Activated naive CD8-positive, alpha-beta T cell treated with anti-CD3 and anti-CD28 coated beads, Interleukin-2, amount 50 U/mL, for 24 hours (primary cell): ENCODE measurements at regions not wholly inside any gene's neighbourhood (a gene's known extent, or its start where the extent isn't known, plus 50 kb on each side); places are given as distances from the start of the nearest gene placed in this dataset.
A peak's percentile ranks its signal among the peaks of the same experiment; 100 is the strongest.

Experiments
- ATAC-seq: fragments of 150-1000 bp; cut with Tn5 transposase; one replicate; pipeline ENCODE4 v1.10.0; 2021
- DNase-seq: peaks from one replicate; pipeline ENCODE4 v3.0.0; 2021
- H3K27ac Mint-ChIP-seq: one replicate; pipeline ENCODE4 v1.8.0; 2021; ENCODE audit warnings: mild to moderate bottlenecking, mixed read lengths
- H3K27me3 Mint-ChIP-seq: one replicate; pipeline ENCODE4 v1.8.0; 2021; ENCODE audit warnings: mixed read lengths
- H3K36me3 Mint-ChIP-seq: one replicate; pipeline ENCODE4 v1.8.0; 2021; ENCODE audit warnings: low read depth, mixed read lengths
- H3K4me1 Mint-ChIP-seq: one replicate; pipeline ENCODE4 v1.8.0; 2021; ENCODE audit warnings: mixed read lengths
- H3K4me3 Mint-ChIP-seq: one replicate; pipeline ENCODE4 v1.8.0; 2021; ENCODE audit warnings: mild to moderate bottlenecking, moderate library complexity, mixed read lengths
- H3K9me3 Mint-ChIP-seq: one replicate; pipeline ENCODE4 v1.8.0; 2021; ENCODE audit warnings: mixed read lengths

DNA sequence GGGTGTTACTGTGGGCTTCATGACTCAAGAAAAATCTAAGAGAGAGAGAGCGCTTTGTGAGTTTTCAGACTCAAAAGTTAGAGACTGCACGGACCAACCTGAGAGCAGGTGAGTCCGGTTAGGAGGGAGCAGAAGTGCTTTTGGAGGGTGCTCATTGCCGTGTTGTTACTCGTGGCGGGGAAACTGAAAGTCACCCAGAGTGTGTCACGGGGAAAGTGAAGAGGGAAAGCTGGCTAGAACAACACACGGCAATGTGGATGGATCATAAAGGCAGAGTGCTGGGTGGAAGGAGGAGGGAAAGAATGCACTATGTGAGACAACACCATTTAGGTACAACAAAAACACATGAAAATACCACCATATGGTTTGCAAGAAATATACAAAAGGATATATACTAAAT lies 112.3 kb downstream of the BDH1 start:
- Mint-ChIP-seq H3K27ac (no peak overlapping the region), H3K4me3 (no peak overlapping the region), H3K36me3 (no peaks in the 10 kb centered on the region), H3K9me3 (no peaks in the 10 kb centered on the region), H3K27me3 (peaks cover 10% of the 10 kb centered on the region), H3K4me1 (peaks cover 16% of the 10 kb centered on the region)
- ATAC-seq (no peak), DNase-seq (no peak)

DNA sequence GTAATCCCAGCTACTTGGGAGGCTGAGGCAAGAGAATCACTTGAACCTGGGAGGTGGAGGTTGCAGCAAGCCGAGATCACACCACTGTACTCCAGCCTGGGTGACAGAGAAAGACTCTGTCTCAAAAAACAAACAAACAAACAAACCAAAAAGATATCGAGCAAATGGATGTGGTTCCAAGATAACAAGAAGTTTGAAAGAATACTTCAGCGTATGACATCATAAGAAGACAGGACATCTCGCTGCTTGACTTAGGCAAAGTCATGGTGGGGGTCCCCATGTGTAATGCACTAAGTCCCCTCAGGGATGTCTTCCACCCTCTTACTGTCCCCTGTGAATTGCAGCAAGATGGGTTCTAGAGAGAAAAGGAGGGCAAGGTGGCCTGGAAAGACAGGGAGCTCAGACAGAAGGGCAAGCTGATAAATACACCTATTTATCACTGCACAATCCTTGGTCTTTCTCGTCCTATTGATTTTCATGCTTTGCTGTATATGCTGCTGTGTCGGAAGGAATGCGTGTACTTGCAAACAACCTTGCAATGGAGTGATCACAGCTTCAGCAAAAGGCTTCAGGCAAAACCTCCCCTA lies 115.0 kb downstream of the BDH1 start:
- ATAC-seq: no peak
- H3K9me3 Mint-ChIP-seq: no peaks in the 10 kb centered on the region
- H3K36me3 Mint-ChIP-seq: no peaks in the 10 kb centered on the region
- H3K27ac Mint-ChIP-seq: no peak overlapping the region
- H3K27me3 Mint-ChIP-seq: peaks cover 6% of the 10 kb centered on the region
- DNase-seq: no peak
- peaks cover 7% of the 10 kb centered on the region for H3K4me1 Mint-ChIP-seq
- no peak overlapping the region for H3K4me3 Mint-ChIP-seq

DNA sequence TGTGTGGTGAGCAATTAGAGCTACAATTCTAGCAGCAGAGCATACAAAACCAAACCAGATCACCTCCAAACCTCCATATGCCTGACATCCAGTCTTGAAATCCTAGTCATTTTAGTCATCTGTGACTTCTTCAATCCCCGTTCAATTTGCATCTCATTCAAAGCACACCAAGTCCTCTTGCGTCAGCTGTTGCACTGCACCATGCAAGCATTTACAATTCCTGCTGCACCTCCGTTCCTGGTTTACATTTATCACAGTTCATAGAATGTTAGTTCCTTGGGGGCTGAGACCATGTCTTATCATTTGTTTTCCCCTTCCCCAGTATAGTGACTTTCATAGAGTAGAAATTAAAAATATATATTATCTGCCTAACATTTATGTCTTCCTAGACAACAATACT lies 116.9 kb downstream of the BDH1 start:
- Mint-ChIP-seq H3K4me1 (no peaks in the 10 kb centered on the region), H3K27me3 (peaks cover 9% of the 10 kb centered on the region), H3K27ac (no peak overlapping the region), H3K4me3 (no peak overlapping the region), H3K36me3 (no peaks in the 10 kb centered on the region), H3K9me3 (no peaks in the 10 kb centered on the region)
- ATAC-seq: no peak
- no peak for DNase-seq

DNA sequence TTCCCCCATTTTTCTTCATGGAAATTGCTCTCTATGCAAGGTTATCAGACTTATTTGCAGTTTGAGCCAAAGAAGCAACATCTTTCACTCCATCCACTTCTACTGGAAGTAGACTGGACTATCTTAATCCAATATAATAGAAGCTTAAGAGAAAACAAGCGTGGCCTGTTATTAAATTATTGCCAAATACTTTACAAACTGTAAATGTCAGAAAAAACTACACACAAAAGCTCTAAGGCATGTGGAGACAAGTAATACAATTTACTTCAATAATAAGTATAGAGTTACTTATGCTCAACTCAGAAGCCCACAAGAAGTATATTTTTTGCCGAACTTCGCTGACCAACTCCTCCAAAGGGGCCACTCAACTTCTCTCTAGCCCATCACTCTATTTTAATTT lies 120.3 kb downstream of the BDH1 start:
- H3K36me3 Mint-ChIP-seq: no peaks in the 10 kb centered on the region
- DNase-seq: no peak
- no peak overlapping the region for H3K27ac Mint-ChIP-seq
- H3K4me1 Mint-ChIP-seq: peaks cover 6% of the 10 kb centered on the region
- H3K4me3 Mint-ChIP-seq: no peak overlapping the region
- H3K9me3 Mint-ChIP-seq: no peaks in the 10 kb centered on the region
- no peak for ATAC-seq
- peaks cover 20% of the 10 kb centered on the region for H3K27me3 Mint-ChIP-seq

DNA sequence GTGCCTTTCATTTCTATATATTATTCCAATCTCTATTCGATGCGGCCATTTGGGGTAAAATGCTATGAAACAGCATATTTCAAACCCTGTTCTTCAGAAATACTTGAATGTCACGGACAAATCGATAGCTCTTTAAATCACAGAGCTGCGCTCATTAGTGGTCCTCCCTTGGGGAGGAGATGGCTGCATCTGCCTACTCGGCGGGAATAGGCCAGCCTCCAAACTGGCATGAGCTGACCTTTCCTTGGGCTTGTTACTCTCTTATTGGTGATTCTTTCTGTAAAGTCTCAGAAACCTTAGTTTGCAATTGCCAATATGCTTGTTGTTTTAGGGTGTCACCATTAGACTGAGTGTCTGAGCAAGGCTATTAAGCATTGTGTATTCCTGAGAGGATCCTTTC lies 120.9 kb downstream of the BDH1 start:
- H3K4me3 Mint-ChIP-seq: no peak overlapping the region
- peaks cover 21% of the 10 kb centered on the region for H3K27me3 Mint-ChIP-seq
- no peak for DNase-seq
- no peak for ATAC-seq
- no peaks in the 10 kb centered on the region for H3K9me3 Mint-ChIP-seq
- H3K4me1 Mint-ChIP-seq: peaks cover 8% of the 10 kb centered on the region
- H3K36me3 Mint-ChIP-seq: no peaks in the 10 kb centered on the region
- H3K27ac Mint-ChIP-seq: no peak overlapping the region

DNA sequence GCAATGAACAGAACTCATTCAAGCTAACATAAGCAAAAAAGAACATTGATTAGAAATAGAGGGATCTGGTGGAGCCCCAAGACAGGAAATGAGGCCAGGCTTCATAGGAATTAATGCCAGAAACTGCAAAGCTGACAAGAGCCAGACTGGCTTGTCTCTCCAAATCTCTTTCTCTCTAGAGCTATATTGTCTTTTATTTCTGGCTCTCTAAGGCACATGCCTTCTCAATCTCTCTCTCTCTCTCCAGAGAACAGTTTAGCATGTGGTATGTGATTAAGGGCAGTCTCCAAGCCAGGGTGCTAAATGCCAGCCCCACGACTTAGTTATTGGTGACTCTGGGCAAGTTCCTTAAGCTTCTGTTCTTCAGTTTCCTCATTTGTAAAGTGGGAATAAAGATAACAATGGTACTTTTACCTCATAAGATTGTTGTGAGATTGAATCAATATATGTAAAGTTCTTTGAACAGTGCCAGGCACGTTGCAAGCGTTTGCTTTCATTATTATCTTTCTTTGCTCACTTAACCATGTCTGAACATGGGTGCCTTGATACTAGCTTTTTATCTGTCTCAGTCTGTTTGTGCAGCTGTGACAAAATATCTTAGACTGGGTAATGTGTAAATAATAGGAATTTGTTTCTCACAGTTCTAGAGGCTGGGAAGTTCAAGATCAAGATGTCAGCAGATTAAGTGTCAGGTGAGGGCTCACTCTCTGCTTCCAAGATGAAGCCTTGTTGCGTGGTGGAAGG lies 123.2 kb downstream of the BDH1 start:
- Mint-ChIP-seq H3K4me1 (peaks cover 29% of the 10 kb centered on the region), H3K36me3 (no peaks in the 10 kb centered on the region), H3K4me3 (no peak overlapping the region), H3K9me3 (no peaks in the 10 kb centered on the region), H3K27ac (no peak overlapping the region), H3K27me3 (peaks cover 21% of the 10 kb centered on the region)
- DNase-seq: no peak
- no peak for ATAC-seq

DNA sequence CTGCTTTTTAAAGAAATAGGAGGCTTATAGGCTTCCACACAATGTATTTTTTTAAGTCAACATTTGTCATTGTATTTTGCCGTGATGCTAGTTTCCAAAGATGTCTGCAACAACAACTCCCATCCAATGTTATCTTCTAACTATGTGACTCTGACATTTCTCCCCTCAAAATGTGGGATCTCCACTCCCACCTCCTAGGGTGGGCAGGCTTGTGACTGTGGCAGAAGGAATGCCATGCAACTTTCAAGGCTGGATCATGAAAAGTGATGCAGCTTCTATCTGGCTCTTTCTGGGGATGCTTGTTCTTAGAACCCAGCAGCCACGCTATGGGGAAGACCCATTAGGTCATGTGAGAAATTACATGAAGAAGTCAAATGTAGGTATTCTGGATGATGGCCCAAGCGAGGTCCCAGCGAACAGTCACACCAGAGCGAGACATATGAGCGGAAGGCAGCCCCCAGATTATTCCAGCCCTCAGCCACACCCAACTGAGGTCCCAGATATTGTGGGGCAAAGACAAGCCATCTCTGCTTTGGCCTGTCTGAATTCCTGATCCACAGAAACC lies 124.3 kb downstream of the BDH1 start:
- no peak overlapping the region for H3K27ac Mint-ChIP-seq
- H3K27me3 Mint-ChIP-seq: peaks cover 24% of the 10 kb centered on the region
- no peaks in the 10 kb centered on the region for H3K9me3 Mint-ChIP-seq
- H3K4me1 Mint-ChIP-seq: peaks cover 36% of the 10 kb centered on the region
- no peak for ATAC-seq
- no peak overlapping the region for H3K4me3 Mint-ChIP-seq
- no peak for DNase-seq
- no peaks in the 10 kb centered on the region for H3K36me3 Mint-ChIP-seq

DNA sequence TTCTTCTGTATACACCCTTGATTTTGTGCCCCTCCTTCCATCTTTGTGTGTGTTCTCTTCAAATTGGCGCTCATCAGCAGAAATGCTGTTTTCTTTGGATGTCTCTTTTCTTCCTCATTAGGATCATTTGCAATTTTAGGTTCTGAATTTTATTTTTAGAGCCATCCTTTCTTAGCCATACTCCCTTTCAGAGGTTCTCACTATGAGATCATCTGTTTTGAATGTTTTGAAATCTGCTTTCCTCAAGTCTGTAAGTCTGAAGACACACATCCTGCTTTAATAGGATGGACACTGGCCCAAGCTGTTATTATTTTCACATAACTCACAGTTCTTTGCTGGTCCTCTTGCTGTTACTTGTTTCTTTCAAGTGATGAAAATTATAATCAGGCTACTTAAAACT lies 124.8 kb downstream of the BDH1 start:
- ATAC-seq (no peak), DNase-seq (no peak)
- Mint-ChIP-seq H3K4me1 (peaks cover 36% of the 10 kb centered on the region), H3K27me3 (peaks cover 24% of the 10 kb centered on the region), H3K36me3 (no peaks in the 10 kb centered on the region), H3K4me3 (no peak overlapping the region), H3K27ac (no peak overlapping the region), H3K9me3 (no peaks in the 10 kb centered on the region)

DNA sequence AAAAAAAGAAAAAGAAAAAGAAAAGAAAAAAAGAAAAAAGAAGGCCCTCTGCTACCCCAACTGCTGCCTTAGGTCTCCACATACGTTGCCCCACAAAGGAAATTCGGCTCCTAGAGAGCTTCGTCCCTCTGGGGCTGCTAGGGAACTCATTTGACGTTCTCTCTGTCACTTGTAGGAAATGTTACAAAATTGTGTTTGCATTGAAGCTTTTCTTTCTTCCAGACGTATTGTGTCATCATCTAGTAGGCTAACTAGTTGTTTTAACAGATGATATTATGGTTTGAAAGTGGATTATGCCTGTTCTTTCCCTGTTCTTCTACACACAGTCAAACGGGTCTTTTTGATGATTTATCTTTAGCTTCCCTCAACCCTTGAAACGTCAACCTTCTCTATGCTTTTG lies 125.3 kb downstream of the BDH1 start:
- DNase-seq: no peak
- H3K27me3 Mint-ChIP-seq: peaks cover 24% of the 10 kb centered on the region
- no peaks in the 10 kb centered on the region for H3K9me3 Mint-ChIP-seq
- H3K4me3 Mint-ChIP-seq: no peak overlapping the region
- ATAC-seq: no peak
- peak overlapping the region; percentile 39 for H3K27ac Mint-ChIP-seq
- peaks cover 36% of the 10 kb centered on the region for H3K4me1 Mint-ChIP-seq
- no peaks in the 10 kb centered on the region for H3K36me3 Mint-ChIP-seq

DNA sequence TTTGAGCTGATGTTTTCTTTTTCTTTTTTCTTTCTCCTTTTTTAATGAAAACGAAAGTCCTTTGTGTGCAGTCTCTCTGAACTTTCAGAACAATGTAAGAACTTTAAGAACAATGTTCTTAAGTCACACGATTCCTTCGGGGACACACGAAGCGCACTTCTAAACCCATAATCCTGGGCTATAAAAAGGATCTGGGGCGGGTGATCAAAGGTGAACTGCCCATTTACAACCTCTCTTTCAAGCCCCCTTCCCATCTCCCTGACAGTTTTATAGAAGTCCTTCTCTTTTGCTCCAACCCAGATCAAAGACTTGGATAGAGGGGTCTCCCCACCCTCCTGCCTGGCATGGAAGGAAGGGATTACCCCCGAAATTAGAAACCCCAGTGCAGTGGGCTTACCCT lies 126.8 kb downstream of the BDH1 start:
- no peaks in the 10 kb centered on the region for H3K9me3 Mint-ChIP-seq
- H3K4me3 Mint-ChIP-seq: peak overlapping the region; percentile 67
- no peaks in the 10 kb centered on the region for H3K36me3 Mint-ChIP-seq
- ATAC-seq: no peak
- H3K27me3 Mint-ChIP-seq: peaks cover 20% of the 10 kb centered on the region
- peak overlapping the region; percentile 91 for H3K27ac Mint-ChIP-seq
- peaks cover 36% of the 10 kb centered on the region for H3K4me1 Mint-ChIP-seq
- DNase-seq: no peak

DNA sequence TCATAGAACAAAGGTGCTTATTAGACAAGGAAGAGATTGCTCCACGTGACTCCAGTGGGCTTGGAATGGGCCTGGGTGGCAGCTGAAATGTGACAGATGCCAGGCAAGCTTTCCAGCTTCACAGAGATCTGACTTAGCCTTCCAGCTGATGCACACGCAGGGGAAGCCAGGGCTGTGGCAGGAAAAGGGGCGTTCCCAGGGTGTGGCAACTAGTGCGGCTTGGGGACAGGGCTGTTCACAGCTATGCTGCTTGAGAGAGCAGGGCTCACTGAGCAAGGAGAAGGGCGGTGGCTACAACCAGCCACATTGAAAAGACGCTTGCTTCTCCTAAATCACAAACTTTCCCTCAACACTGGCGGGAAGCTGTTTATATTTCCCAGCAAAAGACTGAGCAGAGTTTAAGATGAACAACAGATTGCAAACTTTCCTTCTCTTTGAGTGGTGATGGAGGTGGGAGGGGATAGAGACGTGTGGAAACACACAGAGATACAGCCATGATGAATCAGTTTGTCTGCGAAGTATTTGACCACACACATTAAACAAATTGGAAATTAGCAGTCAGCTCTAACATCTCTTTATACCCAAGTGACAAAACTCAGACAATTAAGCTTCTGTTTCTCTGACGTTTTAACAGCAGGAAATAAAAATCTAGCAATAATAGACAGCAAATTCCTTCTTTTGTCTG lies 127.5 kb downstream of the BDH1 start:
- peaks cover 20% of the 10 kb centered on the region for H3K27me3 Mint-ChIP-seq
- H3K36me3 Mint-ChIP-seq: no peaks in the 10 kb centered on the region
- H3K4me1 Mint-ChIP-seq: peaks cover 36% of the 10 kb centered on the region
- H3K27ac Mint-ChIP-seq: peak overlapping the region; percentile 91
- DNase-seq (peak; percentile 75), ATAC-seq (peak; percentile 95)
- peak overlapping the region; percentile 67 for H3K4me3 Mint-ChIP-seq
- H3K9me3 Mint-ChIP-seq: no peaks in the 10 kb centered on the region

DNA sequence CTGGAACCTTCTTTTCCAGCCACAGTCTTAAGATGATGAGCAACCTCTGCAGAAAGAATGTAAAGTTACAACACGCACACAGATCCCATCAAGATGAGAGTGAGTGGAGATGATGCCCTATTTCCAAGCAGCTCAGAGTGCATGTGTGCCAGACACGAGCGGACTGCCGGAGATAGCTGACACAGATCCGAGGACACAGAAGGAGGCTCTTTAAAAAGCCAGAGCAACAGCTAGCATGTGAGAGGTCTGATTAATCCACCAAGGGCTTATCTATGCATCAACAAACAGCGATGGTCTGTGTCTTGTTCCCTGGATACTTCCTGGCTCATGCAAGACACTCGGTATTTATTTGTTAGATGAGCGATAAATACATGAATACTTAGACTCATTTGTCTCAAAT lies 128.6 kb upstream of the DLG1 start:
- Mint-ChIP-seq H3K9me3 (no peaks in the 10 kb centered on the region), H3K27ac (no peak overlapping the region), H3K4me1 (peaks cover 40% of the 10 kb centered on the region), H3K27me3 (peaks cover 21% of the 10 kb centered on the region), H3K4me3 (no peak overlapping the region), H3K36me3 (no peaks in the 10 kb centered on the region)
- DNase-seq (no peak), ATAC-seq (no peak)

DNA sequence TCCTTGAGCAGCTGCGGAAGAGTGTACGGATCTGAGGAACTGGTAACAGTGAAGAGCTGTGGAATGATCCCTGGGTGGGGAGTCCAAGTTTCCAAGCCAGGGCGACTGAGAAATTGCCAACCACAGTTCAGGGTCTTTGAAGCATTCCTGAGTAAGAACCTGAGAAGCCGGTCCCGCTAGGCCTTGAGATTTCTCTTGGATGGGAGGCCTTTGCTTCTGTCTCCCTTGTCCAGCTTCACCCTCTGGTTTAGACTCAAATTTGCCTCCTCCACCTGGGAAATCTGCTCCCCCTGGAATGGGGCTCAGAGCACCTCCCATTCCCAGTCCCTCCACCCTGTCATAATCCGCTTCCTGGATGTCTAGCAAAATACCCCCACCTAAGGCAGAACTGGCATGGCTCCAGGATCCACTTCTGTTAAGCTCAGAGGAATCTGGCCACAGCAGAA lies 127.7 kb upstream of the DLG1 start:
- Mint-ChIP-seq H3K27ac (no peak overlapping the region), H3K4me3 (no peak overlapping the region), H3K9me3 (no peaks in the 10 kb centered on the region), H3K36me3 (no peaks in the 10 kb centered on the region), H3K4me1 (peaks cover 46% of the 10 kb centered on the region), H3K27me3 (peaks cover 14% of the 10 kb centered on the region)
- ATAC-seq: no peak
- no peak for DNase-seq

DNA sequence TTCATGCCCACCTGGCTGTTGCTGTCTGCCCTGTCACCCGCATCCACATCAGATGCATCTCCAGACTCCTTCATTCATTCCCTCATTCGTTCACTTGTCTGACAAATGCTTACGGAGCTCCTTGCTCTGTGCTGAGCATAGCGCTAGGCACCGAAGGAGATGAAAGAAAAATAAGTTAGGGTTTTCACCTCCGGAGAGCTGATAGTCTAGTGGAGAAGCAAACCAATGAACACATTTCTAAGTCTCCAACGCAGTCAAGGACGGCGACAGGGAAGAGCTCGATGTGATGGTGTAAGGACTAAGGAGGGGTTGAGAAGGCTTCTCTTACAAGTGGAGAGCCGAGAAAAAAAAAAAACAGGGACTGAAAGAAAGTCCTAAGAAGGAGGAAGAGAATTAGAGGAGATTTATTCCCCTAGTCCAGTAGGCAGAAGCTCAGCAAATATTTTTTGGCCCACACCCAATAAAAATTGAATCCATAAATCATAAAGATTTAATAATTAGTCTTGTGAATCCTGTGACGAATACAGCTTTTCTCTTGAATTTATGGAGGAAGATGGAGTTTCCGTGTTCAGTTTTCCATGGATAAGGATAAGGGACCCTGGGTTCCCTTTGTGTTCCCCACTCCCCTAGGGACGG lies 127.2 kb upstream of the DLG1 start:
- ATAC-seq (no peak), DNase-seq (no peak)
- Mint-ChIP-seq H3K4me1 (peaks cover 45% of the 10 kb centered on the region), H3K27me3 (peaks cover 10% of the 10 kb centered on the region), H3K27ac (peak overlapping the region; percentile 7), H3K9me3 (no peaks in the 10 kb centered on the region), H3K36me3 (no peaks in the 10 kb centered on the region), H3K4me3 (no peak overlapping the region)
